ENCODE measurements at regions not wholly inside any gene's neighbourhood (a gene's known extent, or its start where the extent isn't known, plus 50 kb on each side); places are given as distances from the start of the nearest gene placed in this dataset.
"Not testable (repeated sequence)": the region's sequence is repeated elsewhere in the genome, so short reads cannot be mapped to it uniquely, and the experiment has no call there.

DNA sequence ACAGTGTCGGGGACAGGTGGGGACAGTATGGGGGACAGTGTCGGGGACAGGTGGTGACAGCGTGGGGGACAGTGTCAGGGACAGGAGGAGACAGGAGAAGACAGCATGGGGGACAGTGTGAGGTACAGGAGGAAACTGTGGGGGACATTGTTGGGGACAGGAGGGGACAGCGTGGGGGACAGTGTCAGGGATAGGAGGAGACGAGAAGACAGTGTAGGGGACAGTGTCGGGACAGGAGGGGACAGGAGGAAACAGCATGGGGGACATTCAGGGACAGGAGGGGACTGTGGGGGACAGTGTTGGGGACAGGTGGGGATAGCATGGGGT lies 139.5 kb downstream of the TMEM121 start:
- Histone ChIP-seq H3K9me2 (replicated peaks; ENCODE audit: low read length) (no peaks in the 10 kb centered on the region), H3K4me3 (ENCODE audit: low read length) (no peak overlapping the region), H3K36me3 (ENCODE audit: low read depth, low read length) (no peaks in the 10 kb centered on the region), H3K4me2 (ENCODE audit: low read length) (no peak overlapping the region), H3K79me2 (ENCODE audit: low read length) (no peaks in the 10 kb centered on the region), H3K9me3 (ENCODE audit: low read length) (no peaks in the 10 kb centered on the region), H4K20me1 (ENCODE audit: low read length) (no peaks in the 10 kb centered on the region), H3K27me3 (ENCODE audit: low read length) (no peaks in the 10 kb centered on the region), H2AFZ (ENCODE audit: low read length) (no peak overlapping the region), H3K9ac (ENCODE audit: low read length) (no peak overlapping the region), H3F3A (ENCODE audit: low read length, unreplicated experiment) (no peaks in the 10 kb centered on the region), H3K4me1 (ENCODE audit: insufficient read depth, low read length) (no peaks in the 10 kb centered on the region), H3K27ac (ENCODE audit: low read length) (no peak overlapping the region)
- TF ChIP-seq EZH2phosphoT487 (IDR thresholded peaks at IDR 0.05; ENCODE audit: borderline replicate concordance, low read length) = no peak
- TF ChIP-seq EZH2 (IDR thresholded peaks at IDR 0.05; ENCODE audit: low read length, unreplicated experiment) = no peak
- TF ChIP-seq, protein P1, sequence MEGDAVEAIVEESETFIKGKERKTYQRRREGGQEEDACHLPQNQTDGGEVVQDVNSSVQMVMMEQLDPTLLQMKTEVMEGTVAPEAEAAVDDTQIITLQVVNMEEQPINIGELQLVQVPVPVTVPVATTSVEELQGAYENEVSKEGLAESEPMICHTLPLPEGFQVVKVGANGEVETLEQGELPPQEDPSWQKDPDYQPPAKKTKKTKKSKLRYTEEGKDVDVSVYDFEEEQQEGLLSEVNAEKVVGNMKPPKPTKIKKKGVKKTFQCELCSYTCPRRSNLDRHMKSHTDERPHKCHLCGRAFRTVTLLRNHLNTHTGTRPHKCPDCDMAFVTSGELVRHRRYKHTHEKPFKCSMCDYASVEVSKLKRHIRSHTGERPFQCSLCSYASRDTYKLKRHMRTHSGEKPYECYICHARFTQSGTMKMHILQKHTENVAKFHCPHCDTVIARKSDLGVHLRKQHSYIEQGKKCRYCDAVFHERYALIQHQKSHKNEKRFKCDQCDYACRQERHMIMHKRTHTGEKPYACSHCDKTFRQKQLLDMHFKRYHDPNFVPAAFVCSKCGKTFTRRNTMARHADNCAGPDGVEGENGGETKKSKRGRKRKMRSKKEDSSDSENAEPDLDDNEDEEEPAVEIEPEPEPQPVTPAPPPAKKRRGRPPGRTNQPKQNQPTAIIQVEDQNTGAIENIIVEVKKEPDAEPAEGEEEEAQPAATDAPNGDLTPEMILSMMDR (conservative IDR thresholded peaks at IDR 0.05; ENCODE audit: low read depth, low read length) = no peak
- DNase-seq = no peak
- ChIA-PET POLR2A (ENCODE audit: unreplicated experiment) (no interaction called here), CTCF (no interaction called here)
- ATAC-seq = no peak
- intact Hi-C loops (cut with micrococcal nuclease) = no loop called here
- BruUV-seq (replicated peaks) = no TSS peak

DNA sequence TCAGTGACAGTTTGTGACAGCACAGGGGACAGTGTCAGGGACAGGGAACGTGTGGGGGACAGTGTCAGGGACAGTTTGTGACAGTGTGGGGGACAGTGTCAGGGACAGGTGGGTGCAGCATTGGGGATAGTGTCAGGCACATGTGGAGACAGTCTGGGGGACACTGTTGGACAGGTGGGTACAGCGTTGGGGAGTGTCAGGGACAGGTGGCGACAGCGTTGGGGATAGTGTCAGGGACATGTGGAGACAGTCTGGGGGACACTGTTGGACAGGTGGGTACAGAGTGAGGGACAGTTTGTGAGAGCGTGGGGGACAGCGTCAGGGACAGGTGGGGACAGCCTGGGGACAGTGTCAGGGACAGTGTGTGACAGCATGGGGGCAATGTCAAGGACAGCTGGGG lies 140.0 kb downstream of the TMEM121 start:
- no peaks in the 10 kb centered on the region for H3K9me3 ChIP-seq (ENCODE audit: low read length)
- no peaks in the 10 kb centered on the region for H3K36me3 ChIP-seq (ENCODE audit: low read depth, low read length)
- TF ChIP-seq EZH2phosphoT487 (IDR thresholded peaks at IDR 0.05; ENCODE audit: borderline replicate concordance, low read length) = no peak
- TF ChIP-seq EZH2 (IDR thresholded peaks at IDR 0.05; ENCODE audit: low read length, unreplicated experiment) = no peak
- TF ChIP-seq, protein P1 (conservative IDR thresholded peaks at IDR 0.05; ENCODE audit: low read depth, low read length) = no peak
- H3K4me1 ChIP-seq (ENCODE audit: insufficient read depth, low read length) = no peaks in the 10 kb centered on the region
- POLR2A ChIA-PET (ENCODE audit: unreplicated experiment) = no interaction called here
- H3F3A ChIP-seq (ENCODE audit: low read length, unreplicated experiment) = no peaks in the 10 kb centered on the region
- H3K9ac ChIP-seq (ENCODE audit: low read length) = no peak overlapping the region
- no peak for DNase-seq
- no peak overlapping the region for H3K4me2 ChIP-seq (ENCODE audit: low read length)
- no peaks in the 10 kb centered on the region for H4K20me1 ChIP-seq (ENCODE audit: low read length)
- BruUV-seq (replicated peaks) = no TSS peak
- no peak overlapping the region for H2AFZ ChIP-seq (ENCODE audit: low read length)
- no peak overlapping the region for H3K27ac ChIP-seq (ENCODE audit: low read length)
- intact Hi-C loops (cut with micrococcal nuclease) = no loop called here
- no peak overlapping the region for H3K4me3 ChIP-seq (ENCODE audit: low read length)
- CTCF ChIA-PET = no interaction called here
- no peaks in the 10 kb centered on the region for H3K9me2 ChIP-seq (replicated peaks; ENCODE audit: low read length)
- no peaks in the 10 kb centered on the region for H3K27me3 ChIP-seq (ENCODE audit: low read length)
- ATAC-seq = no peak
- H3K79me2 ChIP-seq (ENCODE audit: low read length) = no peaks in the 10 kb centered on the region

DNA sequence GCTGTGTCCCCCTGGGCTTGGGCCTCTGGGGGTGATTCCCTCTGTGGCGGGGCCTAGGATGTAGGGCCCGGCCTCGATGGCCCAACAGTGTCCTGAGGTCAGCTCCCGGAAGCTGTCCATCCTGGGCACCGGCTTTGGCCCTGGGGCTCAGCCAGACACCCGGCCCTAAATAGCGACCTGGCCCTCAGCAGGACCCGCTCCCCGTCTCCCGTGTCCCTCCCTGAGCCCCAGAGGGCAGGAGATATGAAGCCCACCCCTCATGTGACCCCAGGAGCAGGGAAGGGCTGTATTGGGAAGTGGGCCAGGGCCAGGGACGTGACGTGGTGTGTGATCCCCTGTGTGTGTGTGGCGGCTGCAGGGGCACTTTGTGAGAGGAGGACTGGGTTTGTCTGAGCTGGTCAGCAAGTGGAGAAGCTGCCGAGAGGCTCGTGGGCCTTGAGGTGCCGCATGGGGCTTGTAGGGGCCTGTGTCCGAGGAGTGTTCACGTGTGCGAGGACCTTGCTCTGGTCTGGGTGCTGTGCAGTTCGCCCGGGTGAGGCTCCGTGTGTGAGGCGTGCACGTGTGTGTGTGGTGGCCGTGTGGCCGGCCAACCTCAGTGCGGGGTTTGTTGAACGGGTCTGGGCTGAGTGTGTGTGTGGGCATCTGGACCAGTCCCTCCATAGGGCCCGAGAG lies 140.7 kb downstream of the TMEM121 start:
- POLR2A ChIA-PET (ENCODE audit: unreplicated experiment); intact Hi-C loops (cut with micrococcal nuclease); DNase-seq; H3K36me3 ChIP-seq (ENCODE audit: low read depth, low read length); H3K9ac ChIP-seq (ENCODE audit: low read length); H3K27me3 ChIP-seq (ENCODE audit: low read length); H3K9me3 ChIP-seq (ENCODE audit: low read length); H3K4me3 ChIP-seq (ENCODE audit: low read length); H3K4me1 ChIP-seq (ENCODE audit: insufficient read depth, low read length); H4K20me1 ChIP-seq (ENCODE audit: low read length); H3K4me2 ChIP-seq (ENCODE audit: low read length); H2AFZ ChIP-seq (ENCODE audit: low read length); CTCF ChIA-PET; H3K27ac ChIP-seq (ENCODE audit: low read length); H3K9me2 ChIP-seq (replicated peaks; ENCODE audit: low read length); BruUV-seq (replicated peaks); H3F3A ChIP-seq (ENCODE audit: low read length, unreplicated experiment); ATAC-seq; H3K79me2 ChIP-seq (ENCODE audit: low read length): not testable (repeated sequence)

DNA sequence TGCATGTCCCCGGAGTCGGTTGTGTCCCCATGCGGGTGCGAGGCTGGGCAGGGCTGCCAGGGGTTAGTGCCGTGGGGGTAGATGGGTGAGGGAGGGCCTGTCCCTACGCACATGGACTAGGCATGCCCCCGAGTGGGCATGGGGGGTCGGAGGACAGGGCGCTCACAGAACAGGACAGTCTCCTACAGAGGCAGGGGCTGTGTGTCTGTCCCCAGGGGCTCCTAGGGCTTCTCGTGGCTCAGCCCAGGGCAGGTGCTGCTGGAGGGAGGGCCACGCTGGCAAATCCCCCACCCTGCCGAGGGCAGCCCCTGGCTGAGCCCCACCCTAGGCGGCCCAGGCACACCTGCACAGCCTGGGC lies 141.3 kb downstream of the TMEM121 start:
- CTCF ChIA-PET; H3K79me2 ChIP-seq (ENCODE audit: low read length); H3K9ac ChIP-seq (ENCODE audit: low read length); H3K4me3 ChIP-seq (ENCODE audit: low read length); POLR2A ChIA-PET (ENCODE audit: unreplicated experiment); BruUV-seq (replicated peaks); DNase-seq; H3K4me2 ChIP-seq (ENCODE audit: low read length); H3K27me3 ChIP-seq (ENCODE audit: low read length); H3K9me2 ChIP-seq (replicated peaks; ENCODE audit: low read length); H3K27ac ChIP-seq (ENCODE audit: low read length); H4K20me1 ChIP-seq (ENCODE audit: low read length); H3K36me3 ChIP-seq (ENCODE audit: low read depth, low read length); H3K4me1 ChIP-seq (ENCODE audit: insufficient read depth, low read length); H3F3A ChIP-seq (ENCODE audit: low read length, unreplicated experiment); H2AFZ ChIP-seq (ENCODE audit: low read length); intact Hi-C loops (cut with micrococcal nuclease); H3K9me3 ChIP-seq (ENCODE audit: low read length); ATAC-seq: not testable (repeated sequence)

DNA sequence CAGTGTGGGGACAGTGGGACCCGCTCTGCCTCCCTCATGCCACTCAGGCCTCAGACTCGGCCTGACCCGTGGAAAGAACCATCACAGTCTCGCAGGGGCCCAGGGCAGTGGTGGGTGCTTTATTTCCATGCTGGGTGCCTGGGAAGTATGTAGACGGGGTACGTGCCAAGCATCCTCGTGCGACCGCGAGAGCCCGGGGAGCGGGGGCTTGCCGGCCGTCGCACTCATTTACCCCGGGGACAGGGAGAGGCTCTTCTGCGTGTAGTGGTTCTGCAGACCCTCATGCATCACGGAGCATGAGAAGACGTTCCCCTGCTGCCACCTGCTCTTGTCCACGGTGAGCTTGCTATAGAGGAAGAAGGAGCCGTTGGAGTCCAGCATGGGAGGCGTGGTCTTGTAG lies 141.6 kb downstream of the TMEM121 start:
- H3K9me2 ChIP-seq (replicated peaks; ENCODE audit: low read length); H3K4me2 ChIP-seq (ENCODE audit: low read length); H3K27me3 ChIP-seq (ENCODE audit: low read length); intact Hi-C loops (cut with micrococcal nuclease); H3K9me3 ChIP-seq (ENCODE audit: low read length); H3K27ac ChIP-seq (ENCODE audit: low read length); CTCF ChIA-PET; ATAC-seq; H3K4me3 ChIP-seq (ENCODE audit: low read length); BruUV-seq (replicated peaks); H4K20me1 ChIP-seq (ENCODE audit: low read length); H3K4me1 ChIP-seq (ENCODE audit: insufficient read depth, low read length); H3K79me2 ChIP-seq (ENCODE audit: low read length); H3F3A ChIP-seq (ENCODE audit: low read length, unreplicated experiment); POLR2A ChIA-PET (ENCODE audit: unreplicated experiment); H3K36me3 ChIP-seq (ENCODE audit: low read depth, low read length); H2AFZ ChIP-seq (ENCODE audit: low read length); H3K9ac ChIP-seq (ENCODE audit: low read length); DNase-seq: not testable (repeated sequence)
